ENCODE measurements at regions not wholly inside any gene's neighbourhood (a gene's known extent, or its start where the extent isn't known, plus 50 kb on each side); places are given as distances from the start of the nearest gene placed in this dataset.

DNA sequence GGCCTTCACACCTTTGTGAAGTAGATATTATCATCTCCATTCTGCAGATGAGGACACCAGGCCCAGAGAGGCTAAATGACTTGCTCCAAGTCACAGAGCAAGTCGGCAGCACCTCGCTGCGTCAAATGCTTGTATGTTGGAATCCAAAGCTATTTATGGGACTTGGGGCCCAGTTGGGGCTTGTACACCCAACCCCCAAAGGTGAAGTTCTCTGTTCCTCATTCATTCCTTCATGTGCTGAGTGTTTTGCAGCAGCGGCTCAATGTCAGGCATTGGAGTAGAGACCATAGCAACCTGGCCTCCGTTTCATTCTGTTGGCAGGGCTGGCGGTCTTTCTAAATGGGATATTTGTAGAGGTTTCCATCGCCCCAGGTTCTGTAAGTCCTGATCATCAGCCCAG, 113.4 kb upstream of the SLC25A33 start:
- H3K27me3 Mint-ChIP-seq (ENCODE audit: insufficient read depth, unreplicated experiment): no peaks in the 10 kb centered on the region
- no peaks in the 10 kb centered on the region for H3K27me3 ChIP-seq (replicated peaks; ENCODE audit: control insufficient read depth, insufficient read depth, low read length)
- H3K36me3 Mint-ChIP-seq (ENCODE audit: insufficient read depth, unreplicated experiment): peaks cover 12% of the 10 kb centered on the region
- H3K4me3 Mint-ChIP-seq (ENCODE audit: unreplicated experiment): no peak overlapping the region
- no peak for DNase-seq
- no TSS peak for BruUV-seq (replicated peaks)
- H3K27ac Mint-ChIP-seq (ENCODE audit: unreplicated experiment): no peak overlapping the region
- no peaks in the 10 kb centered on the region for H3K36me3 ChIP-seq (ENCODE audit: control insufficient read depth, insufficient read depth, low read length)
- TF ChIP-seq, protein P1, sequence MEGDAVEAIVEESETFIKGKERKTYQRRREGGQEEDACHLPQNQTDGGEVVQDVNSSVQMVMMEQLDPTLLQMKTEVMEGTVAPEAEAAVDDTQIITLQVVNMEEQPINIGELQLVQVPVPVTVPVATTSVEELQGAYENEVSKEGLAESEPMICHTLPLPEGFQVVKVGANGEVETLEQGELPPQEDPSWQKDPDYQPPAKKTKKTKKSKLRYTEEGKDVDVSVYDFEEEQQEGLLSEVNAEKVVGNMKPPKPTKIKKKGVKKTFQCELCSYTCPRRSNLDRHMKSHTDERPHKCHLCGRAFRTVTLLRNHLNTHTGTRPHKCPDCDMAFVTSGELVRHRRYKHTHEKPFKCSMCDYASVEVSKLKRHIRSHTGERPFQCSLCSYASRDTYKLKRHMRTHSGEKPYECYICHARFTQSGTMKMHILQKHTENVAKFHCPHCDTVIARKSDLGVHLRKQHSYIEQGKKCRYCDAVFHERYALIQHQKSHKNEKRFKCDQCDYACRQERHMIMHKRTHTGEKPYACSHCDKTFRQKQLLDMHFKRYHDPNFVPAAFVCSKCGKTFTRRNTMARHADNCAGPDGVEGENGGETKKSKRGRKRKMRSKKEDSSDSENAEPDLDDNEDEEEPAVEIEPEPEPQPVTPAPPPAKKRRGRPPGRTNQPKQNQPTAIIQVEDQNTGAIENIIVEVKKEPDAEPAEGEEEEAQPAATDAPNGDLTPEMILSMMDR (IDR thresholded peaks at IDR 0.05; ENCODE audit: insufficient read depth in 1 of 2, low read depth in 1 of 2, low read length in 1 of 2, severe bottlenecking in 1 of 2, unreplicated experiment in 1 of 2): no peak
- peaks cover 9% of the 10 kb centered on the region for H3K4me1 Mint-ChIP-seq (ENCODE audit: low read depth, unreplicated experiment)
- H3K9me3 ChIP-seq: no peaks in the 10 kb centered on the region
- H3K4me1 ChIP-seq: peaks cover 6% of the 10 kb centered on the region; the same call in 1 of the 2 replicates
- H3K9me3 Mint-ChIP-seq (ENCODE audit: unreplicated experiment): no peaks in the 10 kb centered on the region
- ChIA-PET POLR2A (no interaction called here), CTCF (no interaction called here)
- no peak overlapping the region for H3K4me3 ChIP-seq (ENCODE audit: low read depth, low read length)
- intact Hi-C loops (cut with micrococcal nuclease; ENCODE audit: unreplicated experiment): no loop called here

DNA sequence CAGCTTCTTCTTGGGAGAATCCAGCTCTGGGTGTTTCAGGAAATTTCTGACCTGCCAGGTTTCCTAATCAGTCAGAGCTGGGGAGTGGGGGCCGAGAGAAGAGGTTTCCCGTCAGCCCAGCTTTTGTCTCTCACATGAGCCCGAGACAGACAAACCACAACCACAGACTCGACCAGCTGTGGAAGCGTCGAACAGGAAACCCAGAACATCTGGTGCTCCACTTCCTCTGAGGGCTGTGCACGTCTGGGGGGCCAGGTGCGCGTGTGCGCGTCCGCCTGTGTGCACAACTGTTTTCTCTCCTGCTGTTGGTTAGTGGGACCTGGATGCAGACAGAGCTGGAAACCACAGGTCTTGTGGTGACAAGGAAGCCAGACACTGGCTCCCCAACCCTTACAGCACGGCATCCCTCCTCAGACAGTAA, 113.0 kb upstream of the SLC25A33 start:
- H3K27me3 Mint-ChIP-seq (ENCODE audit: insufficient read depth, unreplicated experiment): no peaks in the 10 kb centered on the region
- H3K9me3 Mint-ChIP-seq (ENCODE audit: unreplicated experiment): no peaks in the 10 kb centered on the region
- H3K4me3 ChIP-seq (ENCODE audit: low read depth, low read length): no peak overlapping the region
- H3K4me1 Mint-ChIP-seq (ENCODE audit: low read depth, unreplicated experiment): peaks cover 9% of the 10 kb centered on the region
- no peaks in the 10 kb centered on the region for H3K9me3 ChIP-seq
- BruUV-seq (replicated peaks): no TSS peak
- H3K36me3 ChIP-seq (ENCODE audit: control insufficient read depth, insufficient read depth, low read length): no peaks in the 10 kb centered on the region
- H3K4me1 ChIP-seq: peaks cover 6% of the 10 kb centered on the region; the same call in 1 of the 2 replicates
- H3K27ac Mint-ChIP-seq (ENCODE audit: unreplicated experiment): no peak overlapping the region
- intact Hi-C loops (cut with micrococcal nuclease; ENCODE audit: unreplicated experiment): no loop called here
- no peak for DNase-seq
- H3K36me3 Mint-ChIP-seq (ENCODE audit: insufficient read depth, unreplicated experiment): peaks cover 12% of the 10 kb centered on the region
- ChIA-PET CTCF (no interaction called here), POLR2A (interaction anchor here (0.5 kb wide), 1 partner anchor 13 kb away, joined by 6 read pairs; no protein-coding TSS in a partner anchor)
- TF ChIP-seq, protein P1 (IDR thresholded peaks at IDR 0.05; ENCODE audit: insufficient read depth in 1 of 2, low read depth in 1 of 2, low read length in 1 of 2, severe bottlenecking in 1 of 2, unreplicated experiment in 1 of 2): no peak
- no peak overlapping the region for H3K4me3 Mint-ChIP-seq (ENCODE audit: unreplicated experiment)
- no peaks in the 10 kb centered on the region for H3K27me3 ChIP-seq (replicated peaks; ENCODE audit: control insufficient read depth, insufficient read depth, low read length)

DNA sequence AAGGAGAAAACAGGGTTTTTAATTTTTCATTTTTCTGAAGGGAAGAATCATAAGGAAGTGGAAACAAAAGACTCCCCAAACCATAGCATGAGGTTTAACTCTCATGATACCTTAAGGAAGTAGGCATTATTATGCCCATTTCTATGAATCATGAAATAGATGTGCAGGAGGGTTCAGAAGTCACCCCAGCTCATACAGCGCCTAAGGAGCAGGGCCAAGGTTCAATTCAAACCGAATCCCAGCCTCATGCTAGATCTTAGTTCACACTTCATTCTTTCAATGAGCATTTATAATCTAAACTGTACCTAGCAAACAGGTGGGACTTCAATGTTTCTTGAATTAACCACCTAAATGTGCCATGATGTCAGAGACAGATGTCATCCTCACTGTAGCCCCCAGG, 111.9 kb upstream of the SLC25A33 start:
- H3K4me1 ChIP-seq: peaks cover 6% of the 10 kb centered on the region; the same call in 1 of the 2 replicates
- BruUV-seq (replicated peaks): no TSS peak
- no peaks in the 10 kb centered on the region for H3K9me3 ChIP-seq
- H3K4me3 Mint-ChIP-seq (ENCODE audit: unreplicated experiment): no peak overlapping the region
- TF ChIP-seq, protein P1 (IDR thresholded peaks at IDR 0.05; ENCODE audit: insufficient read depth in 1 of 2, low read depth in 1 of 2, low read length in 1 of 2, severe bottlenecking in 1 of 2, unreplicated experiment in 1 of 2): no peak
- H3K36me3 Mint-ChIP-seq (ENCODE audit: insufficient read depth, unreplicated experiment): peaks cover 12% of the 10 kb centered on the region
- no peaks in the 10 kb centered on the region for H3K27me3 ChIP-seq (replicated peaks; ENCODE audit: control insufficient read depth, insufficient read depth, low read length)
- no peak overlapping the region for H3K4me3 ChIP-seq (ENCODE audit: low read depth, low read length)
- intact Hi-C loops (cut with micrococcal nuclease; ENCODE audit: unreplicated experiment): no loop called here
- no peaks in the 10 kb centered on the region for H3K36me3 ChIP-seq (ENCODE audit: control insufficient read depth, insufficient read depth, low read length)
- POLR2A ChIA-PET: no interaction called here
- H3K27ac Mint-ChIP-seq (ENCODE audit: unreplicated experiment): no peak overlapping the region
- no peak for DNase-seq
- peaks cover 9% of the 10 kb centered on the region for H3K4me1 Mint-ChIP-seq (ENCODE audit: low read depth, unreplicated experiment)
- no peaks in the 10 kb centered on the region for H3K9me3 Mint-ChIP-seq (ENCODE audit: unreplicated experiment)
- CTCF ChIA-PET: interaction anchor here (1.9 kb wide), 1 partner anchor 138 kb away, joined by 7 read pairs; no protein-coding TSS in a partner anchor
- H3K27me3 Mint-ChIP-seq (ENCODE audit: insufficient read depth, unreplicated experiment): no peaks in the 10 kb centered on the region

All from Caco-2 (cell line).